Activated CD4-positive, alpha-beta T cell treated with anti-CD3 and anti-CD28 coated beads, Interleukin-2, amount 50 U/mL, for 48 hours (primary cell): ENCODE measurements at regions not wholly inside any gene's neighbourhood (a gene's known extent, or its start where the extent isn't known, plus 50 kb on each side); places are given as distances from the start of the nearest gene placed in this dataset.
A peak's percentile ranks its signal among the peaks of the same experiment; 100 is the strongest.

Source experiments
- DNase-seq, 2 experiments: peaks; one replicate each; pipeline ENCODE4 v3.0.0-alpha.2; 2020

- no peak for DNase-seq
Observed at GRCh38 chr14:49527221-49527620, 59.0 kb downstream of the RPS29 start.

- no peak for DNase-seq
Observed at GRCh38 chr14:49526101-49526500, 60.1 kb downstream of the RPS29 start.

- DNase-seq: no peak
Observed at GRCh38 chr14:49516286-49516685, 69.9 kb downstream of the RPS29 start.

- no peak for DNase-seq
Observed at GRCh38 chr14:49512571-49512970, 73.6 kb downstream of the RPS29 start.

GRCh38 chr14:49512147-49512551, 74.0 kb downstream of the RPS29 start:
- no peak for DNase-seq

- DNase-seq: no peak
Observed at GRCh38 chr14:49508124-49508523, 78.1 kb downstream of the RPS29 start.

- DNase-seq: no peak
Observed at GRCh38 chr14:49506650-49507049, 79.5 kb downstream of the RPS29 start.

GRCh38 chr14:49505041-49505766, 81.0 kb downstream of the RPS29 start:
- DNase-seq: no peak

- peak in 1 of 2 experiments; percentile 3 for DNase-seq
Observed at GRCh38 chr14:49497725-49498348, 88.3 kb downstream of the RPS29 start.

- no peak for DNase-seq
Observed at GRCh38 chr14:49497267-49497666, 88.9 kb downstream of the RPS29 start.

GRCh38 chr14:49494836-49495235, 91.3 kb downstream of the RPS29 start:
- DNase-seq: no peak

- no peak for DNase-seq
Observed at GRCh38 chr14:49493557-49493956, 92.6 kb downstream of the RPS29 start.

GRCh38 chr14:49492151-49492550, 94.0 kb downstream of the RPS29 start:
- DNase-seq: no peak

GRCh38 chr14:49489341-49489740, 96.8 kb downstream of the RPS29 start:
- DNase-seq: no peak

GRCh38 chr14:49487238-49487637, 98.9 kb downstream of the RPS29 start:
- no peak for DNase-seq

- DNase-seq: no peak
Observed at GRCh38 chr14:49485290-49485689, 100.9 kb downstream of the RPS29 start.

- no peak for DNase-seq
Observed at GRCh38 chr14:49484180-49484579, 102.0 kb downstream of the RPS29 start.

GRCh38 chr14:49483268-49483667, 102.9 kb downstream of the RPS29 start:
- no peak for DNase-seq

GRCh38 chr14:49480979-49481498, 105.1 kb downstream of the RPS29 start:
- DNase-seq: no peak

- DNase-seq: no peak
Observed at GRCh38 chr14:49480053-49480760, 106.0 kb downstream of the RPS29 start.

GRCh38 chr14:49479432-49479831, 106.7 kb downstream of the RPS29 start:
- no peak for DNase-seq

- no peak for DNase-seq
Observed at GRCh38 chr14:49478784-49479183, 107.4 kb downstream of the RPS29 start.

GRCh38 chr14:49467091-49467490, 119.1 kb downstream of the RPS29 start:
- DNase-seq: no peak

GRCh38 chr14:49464885-49465284, 121.3 kb downstream of the RPS29 start:
- DNase-seq: no peak
